ENCODE measurements at regions not wholly inside any gene's neighbourhood (a gene's known extent, or its start where the extent isn't known, plus 50 kb on each side); places are given as distances from the start of the nearest gene placed in this dataset.

DNA sequence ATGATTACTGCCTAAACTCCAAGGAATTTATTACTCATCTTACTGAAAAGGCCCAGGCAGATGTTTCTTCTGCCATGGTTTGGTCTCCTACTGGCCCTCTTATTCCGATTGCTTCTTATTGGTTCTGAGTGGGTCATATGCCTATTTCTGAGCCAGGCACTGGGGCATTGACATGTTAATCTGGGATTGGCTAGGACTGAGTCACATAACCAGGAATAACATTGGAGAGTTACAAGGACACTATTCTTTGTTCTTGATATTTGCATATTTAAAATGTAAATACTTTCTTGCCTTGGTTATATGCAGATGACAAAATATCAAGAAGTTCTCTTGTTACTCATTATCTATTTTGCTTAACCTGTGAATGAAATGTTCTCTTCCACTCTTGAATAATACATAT, 534.4 kb upstream of the SLC39A10 start:
- TF ChIP-seq, protein P1, sequence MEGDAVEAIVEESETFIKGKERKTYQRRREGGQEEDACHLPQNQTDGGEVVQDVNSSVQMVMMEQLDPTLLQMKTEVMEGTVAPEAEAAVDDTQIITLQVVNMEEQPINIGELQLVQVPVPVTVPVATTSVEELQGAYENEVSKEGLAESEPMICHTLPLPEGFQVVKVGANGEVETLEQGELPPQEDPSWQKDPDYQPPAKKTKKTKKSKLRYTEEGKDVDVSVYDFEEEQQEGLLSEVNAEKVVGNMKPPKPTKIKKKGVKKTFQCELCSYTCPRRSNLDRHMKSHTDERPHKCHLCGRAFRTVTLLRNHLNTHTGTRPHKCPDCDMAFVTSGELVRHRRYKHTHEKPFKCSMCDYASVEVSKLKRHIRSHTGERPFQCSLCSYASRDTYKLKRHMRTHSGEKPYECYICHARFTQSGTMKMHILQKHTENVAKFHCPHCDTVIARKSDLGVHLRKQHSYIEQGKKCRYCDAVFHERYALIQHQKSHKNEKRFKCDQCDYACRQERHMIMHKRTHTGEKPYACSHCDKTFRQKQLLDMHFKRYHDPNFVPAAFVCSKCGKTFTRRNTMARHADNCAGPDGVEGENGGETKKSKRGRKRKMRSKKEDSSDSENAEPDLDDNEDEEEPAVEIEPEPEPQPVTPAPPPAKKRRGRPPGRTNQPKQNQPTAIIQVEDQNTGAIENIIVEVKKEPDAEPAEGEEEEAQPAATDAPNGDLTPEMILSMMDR (IDR thresholded peaks at IDR 0.05): no peak
- no peak for TF ChIP-seq POLR2A (IDR thresholded peaks at IDR 0.05)
